CD14-positive monocyte (primary cell): ENCODE measurements at regions not wholly inside any gene's neighbourhood (a gene's known extent, or its start where the extent isn't known, plus 50 kb on each side); places are given as distances from the start of the nearest gene placed in this dataset.

Experiments
- DNase-seq, 3 donors: peaks; one replicate each; pipeline ENCODE4 v3.0.0-alpha.2; 2011 to 2022
- H2AFZ ChIP-seq: 2 replicates; pipeline ENCODE4 v1.6.0; 2012; ENCODE audit warnings: mild to moderate bottlenecking, low read depth, low read length, inconsistent platforms; ENCODE audit not compliant: insufficient read depth, poor library complexity, severe bottlenecking
- H3K27ac ChIP-seq, 2 donors: 1 replicate in 1 of 2; 2 replicates in 1 of 2; pipeline ENCODE4 v1.5.1; 2012 to 2013; ENCODE audit warnings: low read length in 2 of 2, control low read depth in 1 of 2, inconsistent platforms in 1 of 2, low read depth in 1 of 2, mild to moderate bottlenecking in 1 of 2
- H3K27me3 ChIP-seq, 2 donors: one replicate each; pipeline versions ENCODE4 v1.6.0 to v1.6.1; 2011 to 2013; ENCODE audit warnings: low read length in 2 of 2; ENCODE audit not compliant: control insufficient read depth in 2 of 2, insufficient read depth in 2 of 2
- H3K36me3 ChIP-seq, 2 donors: replicated peaks in 1 of 2; 1 replicate in 1 of 2; 2 replicates in 1 of 2; pipeline versions ENCODE4 v1.5.1 to v1.6.1; 2012 to 2013; ENCODE audit warnings: low read length in 2 of 2, control low read depth in 1 of 2, inconsistent platforms in 1 of 2, mild to moderate bottlenecking in 1 of 2; ENCODE audit not compliant: insufficient read depth in 2 of 2, control insufficient read depth in 1 of 2
- H3K4me1 ChIP-seq, 2 donors: 1 replicate in 1 of 2; 2 replicates in 1 of 2; pipeline versions ENCODE4 v1.5.1 to v1.6.1; 2012 to 2013; ENCODE audit warnings: low read length in 2 of 2, control low read depth in 1 of 2, inconsistent platforms in 1 of 2, mild to moderate bottlenecking in 1 of 2, moderate library complexity in 1 of 2; ENCODE audit not compliant: insufficient read depth in 2 of 2, control insufficient read depth in 1 of 2
- H3K4me2 ChIP-seq: replicated peaks from 2 replicates; pipeline ENCODE3; 2012; ENCODE audit warnings: low read length, moderate library complexity, mild to moderate bottlenecking; ENCODE audit not compliant: poor library complexity, severe bottlenecking; ENCODE audit errors: extremely low read depth
- H3K4me3 ChIP-seq, 3 experiments: fragments of 200-600 bp in 1 of 3; sonication (generic) in 1 of 3; replicated peaks in 1 of 3; 1 replicate in 2 of 3; 2 replicates in 1 of 3; pipeline ENCODE4 v1.5.1; 2011 to 2013; ENCODE audit warnings: low read length in 3 of 3, mild to moderate bottlenecking in 3 of 3, control low read depth in 2 of 3, low read depth in 2 of 3, inconsistent platforms in 1 of 3, moderate library complexity in 1 of 3
- H3K79me2 ChIP-seq: 2 replicates; pipeline ENCODE4 v1.6.0; 2012; ENCODE audit warnings: mild to moderate bottlenecking, control low read depth, inconsistent platforms, low read length, moderate library complexity; ENCODE audit not compliant: insufficient read depth
- H3K9ac ChIP-seq: 2 replicates; pipeline ENCODE4 v1.6.0; 2017; ENCODE audit warnings: low read length, mild to moderate bottlenecking; ENCODE audit not compliant: insufficient read depth, poor library complexity, severe bottlenecking
- H3K9me3 ChIP-seq, 2 donors: replicated peaks in 1 of 2; 1 replicate in 1 of 2; 2 replicates in 1 of 2; pipeline versions ENCODE4 v1.5.1 to v1.6.1; 2012 to 2013; ENCODE audit warnings: low read length in 2 of 2, control low read depth in 1 of 2; ENCODE audit not compliant: control insufficient read depth in 1 of 2, insufficient read depth in 1 of 2
- H4K20me1 ChIP-seq: 2 replicates; pipeline ENCODE4 v1.6.0; 2012; ENCODE audit warnings: mild to moderate bottlenecking, low read length, control low read depth, moderate library complexity; ENCODE audit not compliant: insufficient read depth
- H3K27ac Mint-ChIP-seq, 7 donors: one replicate each; pipeline ENCODE4 v1.8.0; 2020; ENCODE audit warnings: mild to moderate bottlenecking in 7 of 7, mixed read lengths in 7 of 7, moderate library complexity in 6 of 7, inconsistent platforms in 2 of 7
- H3K27me3 Mint-ChIP-seq, 3 donors: one replicate each; pipeline ENCODE4 v1.8.0; 2021 to 2022; ENCODE audit warnings: low read depth in 3 of 3, mild to moderate bottlenecking in 3 of 3, mixed read lengths in 3 of 3, moderate library complexity in 3 of 3, inconsistent platforms in 1 of 3
- H3K36me3 Mint-ChIP-seq, 2 donors: one replicate each; pipeline ENCODE4 v1.8.0; 2020; ENCODE audit warnings: mixed read lengths in 2 of 2, inconsistent platforms in 1 of 2, mild to moderate bottlenecking in 1 of 2
- H3K4me1 Mint-ChIP-seq: one replicate; pipeline ENCODE4 v1.8.0; 2020; ENCODE audit warnings: mild to moderate bottlenecking, mixed read lengths
- H3K4me3 Mint-ChIP-seq, 2 donors: one replicate each; pipeline ENCODE4 v1.8.0; 2020; ENCODE audit warnings: mild to moderate bottlenecking in 2 of 2, mixed read lengths in 2 of 2, moderate library complexity in 1 of 2
- H3K9me3 Mint-ChIP-seq, 7 donors: one replicate each; pipeline ENCODE4 v1.8.0; 2020 to 2022; ENCODE audit warnings: mixed read lengths in 7 of 7, mild to moderate bottlenecking in 6 of 7, moderate library complexity in 6 of 7, inconsistent platforms in 2 of 7
- CTCF ChIP-seq: fragments of 200-600 bp; IDR thresholded peaks from one replicate; pipeline ENCODE4 v1.8.0; 2022; ENCODE audit warnings: antibody characterized with exemption, mild to moderate bottlenecking
- WGBS: methylation state at CpG from one replicate; pipeline ENCODE4 v1.1.5; 2013; ENCODE audit warnings: missing lambda C conversion rate; ENCODE audit not compliant: insufficient coverage; 5-methylcytosine and 5-hydroxymethylcytosine counted together
- intact Hi-C, 2 donors: fragments of 100-400 bp; cut with micrococcal nuclease; formaldehyde crosslinking; loops; one replicate each; pipeline versions ENCODE4 v1.15.0 to v1.15.1; 2023

- intact Hi-C loops = no loop called here
- Histone ChIP-seq H3K27ac (no peak overlapping the region), H3K79me2 (no peaks in the 10 kb centered on the region), H3K4me1 (no peaks in the 10 kb centered on the region), H4K20me1 (no peaks in the 10 kb centered on the region), H3K4me3 (no peak overlapping the region), H3K27me3 (no peaks in the 10 kb centered on the region), H3K9me3 (peaks cover under 1 to 4% of the 10 kb centered on the region in 2 donors), H3K36me3 (no peaks in the 10 kb centered on the region), H3K4me2 (no peak overlapping the region), H2AFZ (no peak overlapping the region), H3K9ac (no peak overlapping the region)
- TF ChIP-seq CTCF = no peak
- H3K27ac Mint-ChIP-seq = no peak overlapping the region
- H3K9me3 Mint-ChIP-seq = peaks cover 0 to 10% (median 8%) of the 10 kb centered on the region in 7 donors
- DNase-seq = no peak
- no peak overlapping the region for H3K4me3 Mint-ChIP-seq
- peaks cover 0 to 3% (median 0%) of the 10 kb centered on the region in 3 donors for H3K27me3 Mint-ChIP-seq
- H3K4me1 Mint-ChIP-seq = no peaks in the 10 kb centered on the region
- no peaks in the 10 kb centered on the region for H3K36me3 Mint-ChIP-seq
Observed at GRCh38 chr2:153228904-153229303, 249.7 kb downstream of the RPRM start.

- Histone ChIP-seq H3K79me2 (no peaks in the 10 kb centered on the region), H3K36me3 (no peaks in the 10 kb centered on the region), H3K4me1 (no peaks in the 10 kb centered on the region), H3K27me3 (no peaks in the 10 kb centered on the region), H3K9me3 (peaks cover 0 to 9% of the 10 kb centered on the region in 2 donors), H3K9ac (no peak overlapping the region), H3K4me3 (no peak overlapping the region), H3K27ac (no peak overlapping the region), H3K4me2 (no peak overlapping the region), H2AFZ (no peak overlapping the region), H4K20me1 (no peaks in the 10 kb centered on the region)
- WGBS = no CpG with 5 or more reads among the region's 2 CpGs
- TF ChIP-seq CTCF = no peak
- H3K27ac Mint-ChIP-seq = no peak overlapping the region
- peaks cover 0 to 3% (median 0%) of the 10 kb centered on the region in 3 donors for H3K27me3 Mint-ChIP-seq
- peaks cover 0 to 11% (median 8%) of the 10 kb centered on the region in 7 donors for H3K9me3 Mint-ChIP-seq
- DNase-seq = no peak
- intact Hi-C loops = no loop called here
- H3K4me1 Mint-ChIP-seq = no peaks in the 10 kb centered on the region
- H3K36me3 Mint-ChIP-seq = no peaks in the 10 kb centered on the region
- no peak overlapping the region for H3K4me3 Mint-ChIP-seq
Observed at GRCh38 chr2:153227981-153228380, 250.6 kb downstream of the RPRM start.
